NCI-H2029 treated with DMSO at 0.1 percent for 48 hours (cell line): ENCODE measurements at regions not wholly inside any gene's neighbourhood (a gene's known extent, or its start where the extent isn't known, plus 50 kb on each side); places are given as distances from the start of the nearest gene placed in this dataset.
"Not testable (repeated sequence)": the region's sequence is repeated elsewhere in the genome, so short reads cannot be mapped to it uniquely, and the experiment has no call there.

ENCODE experiments used
- DNase-seq: peaks from one replicate; lab custom pipeline; 2025; lab: John Stamatoyannopoulos, UW

- no peak for DNase-seq
These were observed 249.7 kb upstream of the TET2 start for GRCh38 chr4:104896660-104897645.

DNA sequence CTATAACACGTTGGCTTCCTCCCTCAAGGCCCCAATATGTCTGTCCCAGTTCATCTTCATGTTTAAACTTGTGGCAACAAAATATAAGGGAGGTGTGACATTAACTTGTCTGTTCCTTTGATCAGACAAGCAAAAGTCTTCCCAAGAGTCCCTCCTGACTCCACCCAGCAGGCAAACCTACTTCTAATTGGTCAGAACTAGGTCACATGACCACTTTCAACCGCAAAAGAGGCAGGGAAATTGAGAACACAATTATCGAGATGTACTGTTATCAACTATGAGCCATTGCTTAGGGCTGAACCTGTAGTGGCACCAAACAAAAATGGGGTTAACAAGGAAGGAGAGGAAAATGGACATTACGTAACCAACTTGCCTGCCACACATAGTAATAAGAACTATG is 246.8 kb upstream of the TET2 start:
- DNase-seq: no peak

GRCh38 chr4:104901438-104901837 is 245.2 kb upstream of the TET2 start:
- no peak for DNase-seq

- DNase-seq: no peak
These were observed 244.6 kb upstream of the TET2 start for GRCh38 chr4:104901961-104902605.

DNA sequence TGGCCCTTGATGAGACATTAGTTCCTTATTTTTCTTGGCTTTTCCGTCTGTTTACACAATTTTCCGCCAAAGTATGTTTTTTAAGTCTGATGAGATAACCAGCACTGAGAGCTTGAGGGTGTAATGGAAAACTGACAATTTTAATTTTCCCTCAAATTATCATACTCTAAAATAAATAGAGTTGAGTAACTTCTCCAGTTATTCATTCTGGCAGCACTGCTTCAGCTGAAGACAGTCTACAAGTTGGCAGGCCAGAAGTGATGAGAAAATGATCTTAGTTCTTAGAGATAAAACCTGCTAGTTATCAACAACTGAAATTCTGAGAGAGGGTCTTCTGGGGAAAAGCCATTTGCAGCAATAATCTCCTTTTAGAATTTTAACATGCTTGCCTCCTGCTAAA is 241.6 kb upstream of the TET2 start:
- DNase-seq: no peak

DNA sequence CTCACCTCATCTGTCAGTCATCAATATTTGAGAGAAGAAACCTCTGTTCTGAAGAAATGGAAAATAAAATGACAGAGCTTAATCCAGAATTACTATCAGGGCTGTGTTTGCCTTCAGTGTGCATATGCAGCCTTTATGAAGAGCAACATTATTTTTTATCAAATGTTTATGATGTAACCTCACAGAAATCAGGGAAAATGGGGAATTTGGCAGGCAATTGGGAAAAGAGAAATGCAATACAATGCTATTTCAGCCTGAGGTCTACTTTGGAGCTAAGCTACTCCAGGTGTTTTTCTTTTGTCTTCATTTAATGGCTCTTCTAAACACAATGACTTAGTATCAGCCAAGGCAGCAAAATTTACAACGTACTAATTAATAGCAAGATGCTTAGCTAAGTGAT is 241.1 kb upstream of the TET2 start:
- no peak for DNase-seq

GRCh38 chr4:104906276-104906675 is 240.4 kb upstream of the TET2 start:
- DNase-seq: no peak

- no peak for DNase-seq
These were observed 239.5 kb upstream of the TET2 start for GRCh38 chr4:104907074-104907649.

DNA sequence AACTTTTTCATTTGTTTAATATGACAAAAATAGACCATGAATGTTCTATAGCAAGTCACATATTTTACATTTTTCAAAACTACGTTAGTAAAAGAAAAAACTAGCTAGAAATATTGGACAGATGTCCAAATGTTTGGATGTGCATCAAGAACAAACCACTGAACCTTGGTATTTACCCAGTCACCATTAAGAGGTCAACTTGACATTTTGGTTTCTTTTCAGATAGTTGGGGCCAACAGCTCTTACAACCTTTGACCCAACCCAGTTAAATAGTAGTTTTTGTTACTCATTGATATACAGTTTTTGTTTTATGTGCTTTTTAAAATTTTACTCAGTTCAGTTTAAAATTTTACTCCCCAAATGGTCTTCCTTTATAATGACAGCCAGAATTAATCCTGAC is 238.7 kb upstream of the TET2 start:
- no peak for DNase-seq

DNA sequence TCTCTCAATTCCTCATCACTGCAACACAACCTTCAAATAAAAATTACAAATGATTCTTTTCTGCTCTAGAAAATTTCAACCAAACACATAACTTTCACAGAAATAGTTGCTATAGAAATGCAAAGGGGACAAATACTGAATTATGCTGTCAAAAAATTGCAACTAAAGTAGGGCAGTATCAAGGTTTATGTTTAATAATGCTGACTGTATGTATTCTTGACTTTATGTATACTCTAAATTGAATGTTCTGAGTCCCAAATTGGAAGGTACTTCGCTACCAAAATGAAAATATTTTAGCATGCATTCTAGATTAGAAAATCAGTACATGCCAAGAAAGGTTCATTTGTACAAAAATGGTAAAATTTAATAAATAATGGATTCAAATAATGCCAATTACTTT is 237.3 kb upstream of the TET2 start:
- no peak for DNase-seq

- DNase-seq: no peak
These were observed 234.2 kb upstream of the TET2 start for GRCh38 chr4:104912518-104912917.

DNA sequence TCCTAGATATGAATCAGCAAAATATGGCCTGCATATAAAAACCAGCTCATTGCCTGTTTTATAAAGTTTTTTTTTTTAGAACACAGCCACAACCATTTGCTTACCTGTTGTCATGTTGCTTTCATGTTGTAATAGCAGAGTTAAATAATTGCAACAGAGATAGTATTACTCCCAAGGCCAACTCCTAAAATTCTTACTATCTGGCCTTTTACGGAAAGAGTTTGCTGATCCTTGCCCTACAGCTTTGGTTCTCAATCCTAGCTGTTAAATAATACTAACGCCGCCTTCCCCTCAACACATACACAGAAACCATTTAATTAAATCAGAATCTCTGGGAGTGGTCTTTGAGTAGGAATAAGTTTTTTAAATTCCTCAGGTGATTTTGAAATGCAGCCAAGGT is 231.3 kb upstream of the TET2 start:
- no peak for DNase-seq

GRCh38 chr4:104915864-104916263 is 230.8 kb upstream of the TET2 start:
- DNase-seq: no peak

DNA sequence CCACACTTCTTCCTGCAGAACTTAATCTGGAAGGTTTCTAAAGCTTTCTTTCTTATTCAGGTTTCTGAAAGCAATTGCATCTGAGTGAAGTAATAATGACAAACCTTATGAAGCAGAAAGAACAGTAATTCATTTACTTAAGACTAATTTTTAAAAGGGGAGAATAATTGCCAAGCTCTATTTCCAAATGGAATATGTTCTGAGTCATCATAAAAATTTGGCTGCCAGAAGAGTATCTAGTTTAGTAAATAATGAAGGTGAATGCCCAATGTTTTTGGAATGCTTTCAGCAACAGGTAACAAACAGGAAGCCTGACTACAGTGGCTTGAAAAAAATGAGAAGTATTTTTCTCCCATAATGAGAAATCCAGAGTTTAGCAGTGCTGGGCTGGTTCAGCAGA is 227.3 kb upstream of the TET2 start:
- no peak for DNase-seq

DNA sequence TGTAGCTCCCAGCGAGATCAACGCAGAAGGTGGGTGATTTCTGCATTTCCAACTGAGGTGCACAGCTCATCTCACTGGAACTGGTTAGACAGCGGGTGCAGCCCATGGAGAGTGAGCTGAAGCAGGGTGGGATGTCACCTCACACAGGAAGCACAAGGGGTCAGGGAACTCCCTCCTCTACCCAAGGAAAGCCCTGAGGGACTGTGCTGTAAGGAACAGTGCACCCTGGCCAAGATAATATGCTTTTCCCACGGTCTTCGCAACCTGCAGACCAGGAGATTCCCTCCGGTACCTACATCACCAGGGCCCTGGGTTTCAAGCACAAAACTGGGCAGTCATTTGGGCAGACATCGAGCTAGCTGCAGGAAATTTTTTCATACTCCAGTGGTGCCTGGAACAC is 216.4 kb upstream of the TET2 start:
- no peak for DNase-seq

DNA sequence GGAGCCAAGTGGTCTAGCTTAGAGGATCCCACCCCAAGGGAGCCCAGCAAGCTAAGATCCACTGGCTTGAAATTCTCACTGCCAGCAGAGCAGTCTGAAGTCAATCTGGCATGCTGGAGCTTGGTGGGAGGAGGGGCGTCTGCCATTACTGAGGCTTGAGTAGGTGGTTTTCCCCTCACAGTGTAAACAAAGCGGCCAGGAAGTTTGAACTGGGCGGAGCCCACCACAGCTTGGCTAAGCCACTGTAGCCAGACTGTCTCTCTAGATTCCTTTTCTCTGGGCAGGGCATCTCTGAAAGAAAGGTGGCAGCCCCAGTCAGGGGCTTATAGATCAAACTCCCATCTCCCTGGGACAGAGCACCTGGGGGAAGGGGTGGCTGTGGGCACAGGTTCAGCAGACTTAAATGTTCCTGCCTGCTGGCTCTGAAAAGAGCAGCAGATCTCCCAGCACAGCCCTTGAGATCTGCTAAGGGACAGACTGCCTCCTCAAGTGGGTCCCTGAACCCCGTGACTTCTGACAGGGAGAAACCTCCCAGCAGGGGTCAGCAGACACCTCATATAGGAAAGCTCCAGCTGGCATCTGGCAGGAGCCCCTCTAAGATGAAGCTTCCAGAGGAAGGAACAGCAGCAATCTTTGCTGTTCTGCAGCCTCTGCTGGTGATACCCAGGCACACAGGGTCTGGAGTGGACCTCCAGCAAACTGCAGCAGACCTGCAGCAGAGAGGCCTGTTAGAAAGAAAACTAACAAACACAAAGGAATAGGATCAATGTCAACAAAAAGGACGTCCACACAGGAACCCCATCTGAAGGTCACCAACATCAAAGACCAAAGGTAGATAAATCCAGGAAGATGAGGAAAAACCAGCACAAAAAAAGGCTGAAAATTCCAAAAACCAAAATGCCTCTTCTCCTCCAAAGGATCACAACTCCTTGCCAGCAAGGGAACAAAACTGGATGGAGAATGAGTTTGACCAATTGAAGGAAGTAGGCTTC is 215.6 kb upstream of the TET2 start:
- DNase-seq: not testable (repeated sequence)

DNA sequence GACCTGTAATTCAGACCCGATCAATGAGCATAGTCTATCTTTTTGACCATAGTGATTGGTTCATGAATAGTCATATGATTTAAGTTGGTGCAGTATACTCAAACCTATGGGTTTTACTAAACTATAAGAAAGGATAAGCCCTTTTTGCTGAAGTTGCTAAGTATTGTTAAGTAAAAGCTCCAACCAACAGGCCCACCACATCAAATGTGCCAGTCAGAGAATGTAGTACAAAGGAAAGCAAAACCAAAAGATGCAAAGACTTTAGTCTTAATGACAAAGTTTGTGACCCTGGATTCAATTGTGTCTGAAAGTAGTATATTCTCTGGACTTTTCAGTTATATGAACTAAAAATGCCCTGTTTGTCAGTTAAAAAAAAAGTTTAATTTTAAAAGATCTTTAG is 208.1 kb upstream of the TET2 start:
- DNase-seq: no peak

GRCh38 chr4:104940927-104941326 is 205.7 kb upstream of the TET2 start:
- DNase-seq: no peak

DNA sequence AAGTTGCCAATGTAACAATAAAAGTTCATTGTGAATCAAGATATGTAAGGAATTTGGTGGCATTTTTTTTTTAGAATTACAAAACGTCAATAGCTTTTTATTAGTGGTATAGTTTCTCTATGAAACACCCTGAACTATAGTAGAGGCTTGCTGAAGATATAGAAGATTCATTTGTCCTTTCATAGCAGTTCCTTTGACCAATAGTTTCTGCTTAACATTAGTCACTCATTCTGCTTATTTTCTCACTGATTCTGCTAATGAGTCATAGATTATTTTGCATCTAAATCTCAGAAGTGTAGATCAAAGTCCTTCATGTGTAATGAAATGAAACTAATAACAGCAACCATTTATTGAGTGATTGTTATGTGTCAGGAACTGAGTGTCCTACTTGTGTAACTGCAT is 205.0 kb upstream of the TET2 start:
- no peak for DNase-seq

- DNase-seq: no peak
These were observed 203.5 kb upstream of the TET2 start for GRCh38 chr4:104942990-104943743.

DNA sequence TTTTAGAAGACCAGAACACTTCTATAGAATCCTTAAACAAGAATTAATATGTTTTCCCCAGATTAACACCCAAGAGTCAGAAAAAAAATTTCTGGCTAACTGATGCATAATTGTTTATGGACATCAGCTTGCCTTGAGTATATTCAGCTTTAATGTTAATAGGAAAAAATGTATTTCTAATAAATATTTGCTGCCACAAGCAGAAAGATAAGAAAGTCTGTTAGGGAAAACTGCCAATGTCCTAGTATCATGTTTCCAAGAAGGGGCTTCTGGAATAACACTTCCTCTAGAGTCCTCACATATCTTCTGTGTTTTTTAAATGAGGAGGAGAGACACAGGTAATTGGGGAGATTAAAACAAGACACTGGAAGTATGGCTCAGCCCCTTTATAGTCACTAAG is 202.1 kb upstream of the TET2 start:
- no peak for DNase-seq
